Lower leg skin (tissue), 3 donors: ENCODE measurements at regions not wholly inside any gene's neighbourhood (a gene's known extent, or its start where the extent isn't known, plus 50 kb on each side); places are given as distances from the start of the nearest gene placed in this dataset.

Source experiments
- POLR2A ChIP-seq, 2 donors: fragments of 450-650 bp; IDR thresholded peaks; one replicate each; pipeline ENCODE4 v1.6.1; 2016 to 2017; ENCODE audit warnings: antibody characterized with exemption in 2 of 2, mild to moderate bottlenecking in 1 of 2, moderate library complexity in 1 of 2
- TF ChIP-seq, protein P1 (sequence below), 3 donors: fragments of 450-650 bp; IDR thresholded peaks; one replicate each; pipeline ENCODE4 v1.5.1; 2016; ENCODE audit warnings: antibody characterized with exemption in 3 of 3, mild to moderate bottlenecking in 3 of 3, moderate library complexity in 2 of 3

DNA sequence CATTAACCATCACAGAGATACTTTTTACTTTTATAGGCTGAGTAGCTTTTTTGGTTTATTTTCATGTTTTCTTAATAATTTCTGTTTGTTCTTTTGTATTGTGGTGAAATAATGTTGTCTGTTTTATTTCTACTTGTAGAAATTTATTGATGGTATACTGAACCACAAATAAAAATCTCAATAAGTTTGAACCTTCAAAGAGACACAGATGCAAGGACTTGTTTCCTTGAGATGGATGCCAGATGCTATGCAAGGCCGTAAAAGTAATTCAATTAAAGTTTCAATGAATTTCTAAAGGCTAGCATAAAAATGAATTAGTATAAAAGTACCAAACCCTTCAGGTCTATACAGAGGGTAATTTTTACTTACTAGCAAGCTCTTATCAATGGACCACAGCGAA lies 873.5 kb downstream of the TTLL7 start:
- TF ChIP-seq, protein P1, sequence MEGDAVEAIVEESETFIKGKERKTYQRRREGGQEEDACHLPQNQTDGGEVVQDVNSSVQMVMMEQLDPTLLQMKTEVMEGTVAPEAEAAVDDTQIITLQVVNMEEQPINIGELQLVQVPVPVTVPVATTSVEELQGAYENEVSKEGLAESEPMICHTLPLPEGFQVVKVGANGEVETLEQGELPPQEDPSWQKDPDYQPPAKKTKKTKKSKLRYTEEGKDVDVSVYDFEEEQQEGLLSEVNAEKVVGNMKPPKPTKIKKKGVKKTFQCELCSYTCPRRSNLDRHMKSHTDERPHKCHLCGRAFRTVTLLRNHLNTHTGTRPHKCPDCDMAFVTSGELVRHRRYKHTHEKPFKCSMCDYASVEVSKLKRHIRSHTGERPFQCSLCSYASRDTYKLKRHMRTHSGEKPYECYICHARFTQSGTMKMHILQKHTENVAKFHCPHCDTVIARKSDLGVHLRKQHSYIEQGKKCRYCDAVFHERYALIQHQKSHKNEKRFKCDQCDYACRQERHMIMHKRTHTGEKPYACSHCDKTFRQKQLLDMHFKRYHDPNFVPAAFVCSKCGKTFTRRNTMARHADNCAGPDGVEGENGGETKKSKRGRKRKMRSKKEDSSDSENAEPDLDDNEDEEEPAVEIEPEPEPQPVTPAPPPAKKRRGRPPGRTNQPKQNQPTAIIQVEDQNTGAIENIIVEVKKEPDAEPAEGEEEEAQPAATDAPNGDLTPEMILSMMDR (IDR thresholded peaks at IDR 0.05): no peak
- TF ChIP-seq POLR2A (IDR thresholded peaks at IDR 0.05): no peak
